GM21515 (cell line): ENCODE measurements at regions not wholly inside any gene's neighbourhood (a gene's known extent, or its start where the extent isn't known, plus 50 kb on each side); places are given as distances from the start of the nearest gene placed in this dataset.
"Not testable (repeated sequence)": the region's sequence is repeated elsewhere in the genome, so short reads cannot be mapped to it uniquely, and the experiment has no call there.

Experiments
- ATAC-seq: cut with Tn5 transposase; IDR thresholded peaks from one replicate; pipeline ENCODE4 v1.9.1; 2021; ENCODE audit not compliant: unreplicated experiment

DNA sequence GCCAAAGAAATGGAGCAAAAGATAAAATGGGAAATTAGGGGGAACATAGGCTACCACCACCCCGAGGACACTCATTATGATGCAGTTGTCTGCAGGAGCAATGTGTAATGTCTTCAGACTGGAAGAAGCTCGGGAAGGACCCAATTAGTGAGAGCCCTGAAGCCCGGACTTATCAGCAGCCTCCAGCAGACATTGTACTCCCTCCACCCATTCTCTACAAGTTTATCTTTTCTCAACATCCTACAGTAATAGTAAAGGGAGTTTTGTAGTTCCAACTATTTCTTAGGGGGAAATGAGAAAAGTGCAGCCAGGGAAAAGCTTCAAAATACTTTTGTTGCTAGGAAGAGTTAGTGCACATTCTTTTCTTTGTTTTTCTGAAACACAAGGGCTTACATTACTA lies 657.3 kb upstream of the COBL start:
- no peak for ATAC-seq

- ATAC-seq = no peak
These were observed 656.5 kb upstream of the COBL start for GRCh38 chr7:51973071-51973470.

DNA sequence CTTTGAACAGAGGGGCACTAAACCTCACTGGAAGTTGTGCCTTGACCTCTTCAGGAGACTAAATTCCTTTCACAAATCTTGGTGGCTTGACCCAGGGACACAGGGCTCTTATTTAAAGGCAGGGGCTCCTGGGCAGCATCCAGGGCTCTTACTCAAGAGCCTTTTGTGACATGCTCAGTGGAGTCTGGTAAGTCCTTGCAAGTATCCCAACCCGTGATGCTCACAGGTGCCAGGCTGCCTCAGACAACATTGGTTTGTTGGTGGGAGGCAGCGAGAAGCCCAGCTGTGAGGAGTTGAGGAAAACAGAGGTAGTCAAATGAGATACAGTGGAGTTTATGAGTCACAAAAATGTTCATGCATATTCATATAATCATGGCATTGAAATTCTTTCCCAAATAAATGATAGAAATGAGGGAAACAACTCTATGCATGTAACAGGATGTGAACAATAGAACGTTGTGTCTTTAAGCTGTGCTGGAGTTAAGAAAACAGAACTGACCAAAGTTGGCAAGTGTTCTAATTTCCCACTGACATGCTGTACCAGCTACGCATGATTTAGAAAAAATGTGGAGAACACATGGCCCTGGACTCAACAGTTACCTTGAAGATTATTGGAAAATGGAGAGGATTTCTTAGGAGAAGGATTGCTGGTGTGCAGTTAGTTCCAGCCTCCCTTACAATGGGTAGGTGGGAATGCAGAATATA lies 654.5 kb upstream of the COBL start:
- ATAC-seq = no peak

GRCh38 chr7:51968461-51968860 lies 651.9 kb upstream of the COBL start:
- no peak for ATAC-seq

- no peak for ATAC-seq
These were observed 648.8 kb upstream of the COBL start for GRCh38 chr7:51965454-51965853.

GRCh38 chr7:51961804-51962203 lies 645.2 kb upstream of the COBL start:
- ATAC-seq = no peak

DNA sequence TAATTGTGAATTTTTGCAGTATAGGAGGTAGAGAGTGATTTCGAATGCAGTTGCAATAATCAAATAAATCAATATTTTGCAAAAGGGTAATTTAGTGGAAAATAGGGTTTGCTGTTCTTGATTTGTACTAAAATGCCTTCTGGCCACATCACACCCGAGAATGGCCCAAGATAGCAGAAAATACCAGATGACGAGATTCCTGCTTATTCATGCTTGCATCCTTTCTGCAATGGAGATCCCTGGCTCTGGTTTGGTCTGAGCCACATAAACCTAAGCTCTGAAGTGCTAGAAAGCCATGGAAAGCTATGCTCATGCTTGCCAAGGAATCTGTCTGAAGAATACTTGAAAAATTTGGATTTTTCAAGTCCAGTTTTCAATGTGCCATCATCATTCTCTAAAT lies 634.2 kb upstream of the COBL start:
- ATAC-seq = no peak

GRCh38 chr7:51949726-51950644 lies 633.4 kb upstream of the COBL start:
- no peak for ATAC-seq

- ATAC-seq = no peak
These were observed 614.2 kb upstream of the COBL start for GRCh38 chr7:51930834-51931233.

GRCh38 chr7:51929818-51930217 lies 613.2 kb upstream of the COBL start:
- ATAC-seq = no peak

GRCh38 chr7:51927738-51928137 lies 611.1 kb upstream of the COBL start:
- ATAC-seq = no peak

DNA sequence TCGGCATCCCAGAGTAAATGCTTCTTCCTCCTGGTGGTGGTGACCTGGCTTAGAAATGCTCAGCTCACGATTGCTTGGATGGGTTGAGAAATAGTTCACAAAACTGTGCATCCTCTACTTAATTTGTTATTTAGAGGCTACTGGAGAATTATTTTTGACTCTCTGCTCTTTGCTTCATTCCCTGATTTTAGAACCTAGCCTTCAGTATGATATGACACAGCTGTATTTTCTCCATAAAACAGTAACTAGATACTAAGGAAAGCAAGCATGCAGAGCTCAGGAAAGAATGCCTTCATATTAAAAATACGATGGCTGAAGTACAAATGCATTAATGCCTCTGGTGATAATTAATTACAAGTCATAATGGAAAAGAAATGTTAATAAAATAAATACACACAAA lies 602.0 kb upstream of the COBL start:
- ATAC-seq = no peak

GRCh38 chr7:51901489-51901840 lies 584.9 kb upstream of the COBL start:
- no peak for ATAC-seq

- not testable (repeated sequence) for ATAC-seq
These were observed 584.3 kb upstream of the COBL start for GRCh38 chr7:51900755-51901488.

DNA sequence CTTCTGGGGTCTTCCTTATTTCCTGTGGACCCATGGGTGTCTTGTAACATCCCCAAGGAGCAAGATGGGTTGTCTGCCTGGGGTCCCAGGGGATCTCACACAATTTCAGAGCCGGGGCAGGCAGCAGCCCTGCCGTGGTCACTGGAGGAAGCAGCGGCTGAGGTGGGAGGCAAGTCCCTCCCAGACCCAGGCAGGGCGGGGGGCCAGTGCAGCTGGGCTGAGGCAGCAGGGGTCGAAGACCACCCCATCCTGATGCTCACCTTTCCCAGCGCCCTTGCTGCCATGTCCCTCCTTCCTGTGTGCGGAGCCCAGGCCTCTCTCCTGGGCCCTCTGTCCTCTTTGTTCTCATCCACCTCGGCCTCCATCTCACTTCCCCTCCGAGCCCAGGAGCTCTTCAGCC lies 583.0 kb upstream of the COBL start:
- no peak for ATAC-seq

GRCh38 chr7:51882412-51882811 lies 565.8 kb upstream of the COBL start:
- no peak for ATAC-seq

GRCh38 chr7:51881309-51881708 lies 564.7 kb upstream of the COBL start:
- ATAC-seq = no peak

DNA sequence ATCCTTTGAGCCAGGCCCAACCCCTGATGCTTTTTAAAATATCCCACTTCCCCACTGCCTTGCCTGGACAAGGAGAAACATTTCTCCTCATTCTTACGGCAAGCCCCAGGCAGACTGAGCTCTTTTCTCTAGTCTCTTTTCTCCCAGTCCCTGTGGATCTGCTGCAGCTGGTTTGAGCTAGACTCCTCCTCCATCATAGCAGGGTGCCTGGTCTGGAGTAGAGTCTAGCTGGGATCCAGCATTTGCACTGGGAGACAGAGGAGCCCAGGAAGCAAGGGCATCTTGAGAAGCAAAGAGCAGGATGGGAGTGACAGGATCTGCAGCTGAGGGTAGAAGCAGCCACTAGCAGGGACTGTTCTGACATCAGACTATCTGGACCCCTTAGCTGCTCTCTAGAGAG lies 562.3 kb upstream of the COBL start:
- no peak for ATAC-seq

DNA sequence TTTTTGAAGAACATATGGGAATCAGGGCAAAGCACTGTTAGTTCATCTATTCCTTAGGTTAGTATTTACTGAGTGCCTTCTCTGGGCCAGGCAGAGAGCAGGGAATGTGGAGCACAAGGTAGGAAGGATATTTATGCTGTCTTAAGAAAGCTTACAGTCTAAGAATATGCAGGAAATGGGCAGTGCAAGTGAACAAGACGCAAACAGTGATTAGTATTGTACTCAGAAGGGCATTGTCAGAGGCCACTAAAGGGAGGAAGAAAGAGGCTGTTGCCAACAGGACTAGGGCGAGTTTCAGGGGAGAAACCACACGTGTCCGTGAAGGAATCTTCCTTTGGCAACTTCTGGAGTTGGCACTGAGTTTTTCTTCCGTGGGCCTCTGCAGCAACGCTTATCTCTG lies 552.8 kb upstream of the COBL start:
- ATAC-seq = no peak

GRCh38 chr7:51867117-51867516 lies 550.5 kb upstream of the COBL start:
- ATAC-seq = no peak

- ATAC-seq = no peak
These were observed 543.7 kb upstream of the COBL start for GRCh38 chr7:51860305-51860704.

DNA sequence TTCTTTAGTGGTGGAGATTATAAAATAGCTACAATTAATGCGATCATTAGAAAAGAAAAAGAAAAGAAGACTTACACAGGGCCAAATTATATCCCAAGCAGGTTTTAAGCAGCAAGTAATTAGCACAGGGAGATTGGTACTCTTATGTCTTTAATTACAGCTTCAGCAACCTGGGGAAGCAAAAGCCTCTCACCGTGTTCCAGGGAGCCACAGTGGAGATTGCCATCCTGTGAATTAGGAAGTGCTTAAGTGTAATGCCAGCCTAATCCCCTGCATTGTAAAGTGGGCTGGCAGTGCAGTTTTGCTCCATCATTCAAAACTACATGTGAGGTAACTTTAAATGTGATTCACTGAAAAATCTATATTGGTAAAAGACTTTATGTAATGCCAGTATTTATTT lies 533.5 kb upstream of the COBL start:
- no peak for ATAC-seq
